Peyer's patch (tissue), 4 donors: ENCODE measurements at regions not wholly inside any gene's neighbourhood (a gene's known extent, or its start where the extent isn't known, plus 50 kb on each side); places are given as distances from the start of the nearest gene placed in this dataset.

Experiments used
- DNase-seq, 3 donors: peaks; one replicate each; pipeline ENCODE4 v3.0.0-alpha.2; 2017 to 2019
- H3K27ac ChIP-seq, 4 donors: fragments of 200-600 bp; sonication (generic); one replicate each; pipeline ENCODE4 v1.5.1; 2016 to 2019
- H3K27me3 ChIP-seq, 2 donors: fragments of 200-600 bp; sonication (generic); one replicate each; pipeline ENCODE4 v1.5.1; 2019
- H3K36me3 ChIP-seq, 3 donors: fragments of 200-600 bp; sonication (generic); one replicate each; pipeline ENCODE4 v1.5.1; 2016 to 2019
- H3K4me1 ChIP-seq, 4 donors: fragments of 200-600 bp; sonication (generic); one replicate each; pipeline ENCODE4 v1.5.1; 2016 to 2019
- H3K4me3 ChIP-seq, 4 donors: fragments of 200-600 bp; sonication (generic); 1 replicate in 3 of 4; 2 replicates in 1 of 4; pipeline ENCODE4 v1.5.1; 2016 to 2019; ENCODE audit warnings: mild to moderate bottlenecking in 1 of 4
- H3K9me3 ChIP-seq, 4 donors: fragments of 200-600 bp; sonication (generic); one replicate each; pipeline ENCODE4 v1.5.1; 2016 to 2019; ENCODE audit warnings: mild to moderate bottlenecking in 1 of 4
- CTCF ChIP-seq, 6 experiments: fragments of 450-650 bp in 4 of 6; fragments of 200-600 bp in 2 of 6; sonication (generic) in 1 of 6; IDR thresholded peaks; one replicate each; pipeline ENCODE4 v1.5.1; 2017 to 2019; ENCODE audit warnings: antibody characterized with exemption in 6 of 6, mild to moderate bottlenecking in 3 of 6, moderate library complexity in 1 of 6
- POLR2A ChIP-seq, 2 donors: fragments of 450-650 bp; IDR thresholded peaks; one replicate each; pipeline ENCODE4 v1.5.1; 2017; ENCODE audit warnings: antibody characterized with exemption in 2 of 2, mild to moderate bottlenecking in 2 of 2, moderate library complexity in 2 of 2

- H3K4me1 ChIP-seq = no peaks in the 10 kb centered on the region
- DNase-seq = no peak
- H3K27me3 ChIP-seq = no peaks in the 10 kb centered on the region
- H3K27ac ChIP-seq = no peak overlapping the region
- H3K4me3 ChIP-seq = no peak overlapping the region
- no peaks in the 10 kb centered on the region for H3K9me3 ChIP-seq
- no peaks in the 10 kb centered on the region for H3K36me3 ChIP-seq
- TF ChIP-seq CTCF (IDR thresholded peaks at IDR 0.05) = no peak
Observed at GRCh38 chr16:75805946-75806345, 79.7 kb upstream of the CPHXL start.

GRCh38 chr16:75806487-75806886 is 80.2 kb upstream of the CPHXL start:
- Histone ChIP-seq H3K27me3 (no peaks in the 10 kb centered on the region), H3K9me3 (no peaks in the 10 kb centered on the region), H3K27ac (no peak overlapping the region), H3K4me1 (no peaks in the 10 kb centered on the region), H3K4me3 (no peak overlapping the region), H3K36me3 (no peaks in the 10 kb centered on the region)
- TF ChIP-seq POLR2A (IDR thresholded peaks at IDR 0.05) (no peak), CTCF (IDR thresholded peaks at IDR 0.05) (no peak)
- no peak for DNase-seq

GRCh38 chr16:75810342-75810741 is 84.1 kb upstream of the CPHXL start:
- no peak for DNase-seq
- Histone ChIP-seq H3K27me3 (no peaks in the 10 kb centered on the region), H3K4me1 (no peaks in the 10 kb centered on the region), H3K27ac (no peak overlapping the region), H3K36me3 (no peaks in the 10 kb centered on the region), H3K4me3 (no peak overlapping the region), H3K9me3 (no peaks in the 10 kb centered on the region)
- TF ChIP-seq CTCF (IDR thresholded peaks at IDR 0.05) (no peak), POLR2A (IDR thresholded peaks at IDR 0.05) (no peak)

- Histone ChIP-seq H3K4me1 (no peaks in the 10 kb centered on the region), H3K36me3 (no peaks in the 10 kb centered on the region), H3K9me3 (no peaks in the 10 kb centered on the region), H3K27ac (no peak overlapping the region), H3K27me3 (no peaks in the 10 kb centered on the region), H3K4me3 (no peak overlapping the region)
- TF ChIP-seq POLR2A (IDR thresholded peaks at IDR 0.05) (no peak), CTCF (IDR thresholded peaks at IDR 0.05) (no peak)
- DNase-seq = no peak
Observed at GRCh38 chr16:75811020-75811634, 84.8 kb upstream of the CPHXL start.

GRCh38 chr16:75818491-75818890 is 92.2 kb upstream of the CPHXL start:
- TF ChIP-seq POLR2A (IDR thresholded peaks at IDR 0.05) (no peak), CTCF (IDR thresholded peaks at IDR 0.05) (no peak)
- H3K36me3 ChIP-seq = no peaks in the 10 kb centered on the region
- no peaks in the 10 kb centered on the region for H3K4me1 ChIP-seq
- no peak overlapping the region for H3K4me3 ChIP-seq
- DNase-seq = no peak
- H3K27ac ChIP-seq = no peak overlapping the region
- H3K9me3 ChIP-seq = no peaks in the 10 kb centered on the region
- H3K27me3 ChIP-seq = no peaks in the 10 kb centered on the region

GRCh38 chr16:75820672-75821071 is 94.4 kb upstream of the CPHXL start:
- Histone ChIP-seq H3K36me3 (no peaks in the 10 kb centered on the region), H3K27me3 (no peaks in the 10 kb centered on the region), H3K4me1 (no peaks in the 10 kb centered on the region), H3K9me3 (no peaks in the 10 kb centered on the region), H3K27ac (no peak overlapping the region), H3K4me3 (no peak overlapping the region)
- DNase-seq = no peak
- TF ChIP-seq POLR2A (IDR thresholded peaks at IDR 0.05) = no peak
- no peak for TF ChIP-seq CTCF (IDR thresholded peaks at IDR 0.05)
